Endothelial cell of umbilical vein (primary cell): ENCODE measurements at regions not wholly inside any gene's neighbourhood (a gene's known extent, or its start where the extent isn't known, plus 50 kb on each side); places are given as distances from the start of the nearest gene placed in this dataset.
"Not testable (repeated sequence)": the region's sequence is repeated elsewhere in the genome, so short reads cannot be mapped to it uniquely, and the experiment has no call there.

Source experiments
- BruUV-seq: library from RNA; stranded (reverse); fragments of 400-500 nt; replicated peaks from 2 replicates; lab custom pipeline; 2021; lab: Mats Ljungman, UMichigan
- CTCF ChIA-PET: fragments of 300-600, 350-600 bp; sonication (Branson Sonifier 250); formaldehyde crosslinking; loops from one replicate; lab custom pipeline; 2021; ENCODE audit warnings: antibody characterized with exemption, inconsistent platforms; lab: Charles Lee
- POLR2A ChIA-PET: fragments of 300-600, 350-600 bp; sonication (Branson Sonifier 250); formaldehyde crosslinking; loops from one replicate; lab custom pipeline; 2021; ENCODE audit warnings: antibody characterized with exemption, inconsistent platforms; lab: Charles Lee
- DNase-seq: peaks from one replicate; pipeline ENCODE4 v3.0.0-alpha.2; 2011; ENCODE audit warnings: low read depth, low spot score
- FAIRE-seq: peaks from 2 replicates; lab custom pipeline; 2011; peaks lifted over from hg19 to GRCh38; lab: Jason Lieb, UNC
- H2AFZ ChIP-seq: 2 replicates; pipeline ENCODE4 v1.6.0; 2012; ENCODE audit warnings: low read depth, low read length, control low read depth, inconsistent platforms
- H3K27ac ChIP-seq: 2 replicates; pipeline ENCODE4 v1.5.1; 2011; ENCODE audit warnings: low read depth, mild to moderate bottlenecking, control low read depth, low read length, moderate library complexity; ENCODE audit not compliant: insufficient read depth
- H3K27me3 ChIP-seq, 2 experiments: 2 replicates each; pipeline versions ENCODE4 v1.6.0 to v1.6.1; 2011; ENCODE audit warnings: low read length in 2 of 2, mixed read lengths in 1 of 2; ENCODE audit not compliant: control insufficient read depth in 2 of 2, insufficient read depth in 2 of 2
- H3K36me3 ChIP-seq, 2 experiments: 2 replicates in 1 of 2; 3 replicates in 1 of 2; pipeline ENCODE4 v1.5.1; 2011; ENCODE audit warnings: low read length in 2 of 2, mild to moderate bottlenecking in 1 of 2, moderate library complexity in 1 of 2; ENCODE audit not compliant: control insufficient read depth in 2 of 2, insufficient read depth in 2 of 2; ENCODE audit errors: extremely low read depth in 1 of 2
- H3K4me1 ChIP-seq: 3 replicates; pipeline ENCODE4 v1.5.1; 2011; ENCODE audit warnings: mild to moderate bottlenecking, low read length; ENCODE audit not compliant: control insufficient read depth, insufficient read depth; ENCODE audit errors: extremely low read depth
- H3K4me2 ChIP-seq: 2 replicates; pipeline ENCODE4 v1.6.1; 2011; ENCODE audit warnings: low read length, control low read depth, mixed read lengths; ENCODE audit not compliant: insufficient read depth
- H3K4me3 ChIP-seq, 3 experiments: fragments of 200-600 bp in 1 of 3; sonication (generic), shearing (Covaris generic) in 1 of 3; replicated peaks in 1 of 3; 2 replicates each; pipeline ENCODE4 v1.5.1; 2011 to 2016; ENCODE audit warnings: control low read depth in 3 of 3, low read length in 3 of 3, mild to moderate bottlenecking in 2 of 3, inconsistent platforms in 1 of 3, low read depth in 1 of 3, moderate library complexity in 1 of 3; ENCODE audit not compliant: insufficient read depth in 1 of 3
- H3K79me2 ChIP-seq: 2 replicates; pipeline ENCODE4 v1.6.0; 2012; ENCODE audit warnings: low read length, inconsistent platforms; ENCODE audit not compliant: control insufficient read depth, insufficient read depth
- H3K9ac ChIP-seq: replicated peaks from 2 replicates; pipeline ENCODE3; 2011; ENCODE audit warnings: low read length, control low read depth; ENCODE audit not compliant: insufficient read depth; ENCODE audit errors: extremely low read depth
- H3K9me1 ChIP-seq: replicated peaks from 3 replicates; pipeline ENCODE4 v1.6.0; 2011; ENCODE audit warnings: mild to moderate bottlenecking, low read length; ENCODE audit not compliant: control insufficient read depth, insufficient read depth; ENCODE audit errors: extremely low read depth
- H3K9me3 ChIP-seq: replicated peaks from 2 replicates; pipeline ENCODE4 v1.5.1; 2012; ENCODE audit warnings: low read length, inconsistent platforms; ENCODE audit not compliant: control insufficient read depth, insufficient read depth
- H4K20me1 ChIP-seq: replicated peaks from 2 replicates; pipeline ENCODE3; 2011; ENCODE audit warnings: mild to moderate bottlenecking, low read length; ENCODE audit not compliant: control insufficient read depth, insufficient read depth; ENCODE audit errors: extremely low read depth
- EZH2 ChIP-seq: IDR thresholded peaks from 2 replicates; pipeline ENCODE4 v1.6.1; 2012; ENCODE audit warnings: borderline replicate concordance, low read depth, mild to moderate bottlenecking, moderate library complexity, low read length, inconsistent platforms; ENCODE audit not compliant: severe bottlenecking
- FOS ChIP-seq: IDR thresholded peaks from 2 replicates; pipeline ENCODE4 v1.6.1; 2011; ENCODE audit warnings: mild to moderate bottlenecking, low read length, moderate library complexity, borderline replicate concordance; ENCODE audit not compliant: insufficient read depth
- GATA2 ChIP-seq: IDR thresholded peaks from 2 replicates; pipeline ENCODE4 v1.7.0; 2011; ENCODE audit warnings: low read depth, mild to moderate bottlenecking, moderate library complexity, mixed read lengths, low read length; ENCODE audit not compliant: insufficient read length, insufficient read depth
- JUN ChIP-seq: IDR thresholded peaks from 2 replicates; pipeline ENCODE4 v1.6.1; 2011; ENCODE audit warnings: borderline replicate concordance, low read depth; ENCODE audit not compliant: insufficient read length, insufficient read depth
- MYC ChIP-seq: IDR thresholded peaks from one replicate; pipeline ENCODE4 v1.6.1; 2011; ENCODE audit warnings: mild to moderate bottlenecking, low read depth, low read length
- POLR2A ChIP-seq: IDR thresholded peaks from 2 replicates; pipeline ENCODE4 v1.6.1; 2012; ENCODE audit warnings: low read depth, mild to moderate bottlenecking, control low read depth, low read length
- POLR2AphosphoS5 ChIP-seq: IDR thresholded peaks from 2 replicates; pipeline ENCODE4 v1.6.1; 2012; ENCODE audit warnings: low read depth, mild to moderate bottlenecking, control low read depth, low read length, moderate library complexity; ENCODE audit not compliant: insufficient read depth
- dilution Hi-C: fragments of 300-500 bp; cut with MboI; formaldehyde crosslinking; loops from one replicate; pipeline ENCODE4 v1.15.0; 2019; ENCODE audit warnings: low sequenced_read_pairs; ENCODE audit not compliant: extremely low pct_ligation_motif_present
- intact Hi-C: fragments of 100-400 bp; cut with micrococcal nuclease; formaldehyde crosslinking; loops from one replicate; pipeline ENCODE4 v1.10.0; 2022
- TF ChIP-seq, protein P1 (sequence below), 2 donors: IDR thresholded peaks; 1 replicate in 1 of 2; 2 replicates in 1 of 2; pipeline ENCODE4 v1.5.1; 2011; ENCODE audit warnings: low read length in 2 of 2, mild to moderate bottlenecking in 2 of 2, moderate library complexity in 2 of 2, control low read depth in 1 of 2, inconsistent platforms in 1 of 2, low read depth in 1 of 2; ENCODE audit not compliant: insufficient read depth in 1 of 2; ENCODE audit errors: extremely low read depth in 1 of 2
- TF ChIP-seq, protein P2 (sequence below): IDR thresholded peaks from 2 replicates; pipeline ENCODE4 v1.6.1; 2011; ENCODE audit not compliant: insufficient read depth, insufficient read length

DNA sequence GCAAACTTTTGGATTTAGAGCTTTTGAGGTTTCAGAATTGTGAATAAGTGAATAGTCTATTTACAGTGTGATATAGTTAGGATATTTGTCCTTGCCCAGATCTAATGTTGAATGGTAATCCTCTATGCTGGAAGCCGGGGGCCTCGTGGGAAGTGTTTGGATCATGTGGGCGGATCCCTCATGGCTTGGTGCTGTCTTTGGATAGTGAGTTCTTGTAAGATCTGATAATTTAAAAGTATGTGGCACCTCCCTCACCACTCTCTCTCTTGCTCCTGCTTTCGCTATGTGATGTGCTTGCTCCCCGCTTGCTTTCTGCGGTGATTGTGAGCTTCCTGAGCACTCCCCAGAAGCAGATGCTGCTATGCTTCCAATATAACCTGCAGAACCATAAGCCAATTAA is 128.0 kb upstream of the KCNJ3 start:
- Histone ChIP-seq H3K27me3 (no peaks in the 10 kb centered on the region), H3K4me1 (no peaks in the 10 kb centered on the region), H3K4me3 (no peak overlapping the region), H3K79me2 (no peaks in the 10 kb centered on the region), H3K27ac (no peak overlapping the region), H4K20me1 (no peaks in the 10 kb centered on the region), H3K9me3 (no peaks in the 10 kb centered on the region), H2AFZ (no peak overlapping the region), H3K9me1 (no peaks in the 10 kb centered on the region), H3K36me3 (no peaks in the 10 kb centered on the region), H3K4me2 (no peak overlapping the region), H3K9ac (no peak overlapping the region)
- dilution Hi-C loops = no loop called here
- DNase-seq (no peak), FAIRE-seq (no peak)
- intact Hi-C loops = no loop called here
- ChIA-PET POLR2A (no interaction called here), CTCF (no interaction called here)
- no TSS peak for BruUV-seq
- no peak for TF ChIP-seq GATA2
- no peak for TF ChIP-seq POLR2A
- no peak for TF ChIP-seq EZH2
- no peak for TF ChIP-seq MYC
- TF ChIP-seq, protein P1, sequence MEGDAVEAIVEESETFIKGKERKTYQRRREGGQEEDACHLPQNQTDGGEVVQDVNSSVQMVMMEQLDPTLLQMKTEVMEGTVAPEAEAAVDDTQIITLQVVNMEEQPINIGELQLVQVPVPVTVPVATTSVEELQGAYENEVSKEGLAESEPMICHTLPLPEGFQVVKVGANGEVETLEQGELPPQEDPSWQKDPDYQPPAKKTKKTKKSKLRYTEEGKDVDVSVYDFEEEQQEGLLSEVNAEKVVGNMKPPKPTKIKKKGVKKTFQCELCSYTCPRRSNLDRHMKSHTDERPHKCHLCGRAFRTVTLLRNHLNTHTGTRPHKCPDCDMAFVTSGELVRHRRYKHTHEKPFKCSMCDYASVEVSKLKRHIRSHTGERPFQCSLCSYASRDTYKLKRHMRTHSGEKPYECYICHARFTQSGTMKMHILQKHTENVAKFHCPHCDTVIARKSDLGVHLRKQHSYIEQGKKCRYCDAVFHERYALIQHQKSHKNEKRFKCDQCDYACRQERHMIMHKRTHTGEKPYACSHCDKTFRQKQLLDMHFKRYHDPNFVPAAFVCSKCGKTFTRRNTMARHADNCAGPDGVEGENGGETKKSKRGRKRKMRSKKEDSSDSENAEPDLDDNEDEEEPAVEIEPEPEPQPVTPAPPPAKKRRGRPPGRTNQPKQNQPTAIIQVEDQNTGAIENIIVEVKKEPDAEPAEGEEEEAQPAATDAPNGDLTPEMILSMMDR (IDR thresholded peaks at IDR 0.05; ENCODE audit: extremely low read depth in 1 of 2, insufficient read depth in 1 of 2, low read depth in 1 of 2, low read length in 2 of 2) = no peak
- no peak for TF ChIP-seq FOS
- TF ChIP-seq JUN = no peak
- no peak for TF ChIP-seq POLR2AphosphoS5
- TF ChIP-seq, protein P2, sequence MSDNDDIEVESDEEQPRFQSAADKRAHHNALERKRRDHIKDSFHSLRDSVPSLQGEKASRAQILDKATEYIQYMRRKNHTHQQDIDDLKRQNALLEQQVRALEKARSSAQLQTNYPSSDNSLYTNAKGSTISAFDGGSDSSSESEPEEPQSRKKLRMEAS = no peak

DNA sequence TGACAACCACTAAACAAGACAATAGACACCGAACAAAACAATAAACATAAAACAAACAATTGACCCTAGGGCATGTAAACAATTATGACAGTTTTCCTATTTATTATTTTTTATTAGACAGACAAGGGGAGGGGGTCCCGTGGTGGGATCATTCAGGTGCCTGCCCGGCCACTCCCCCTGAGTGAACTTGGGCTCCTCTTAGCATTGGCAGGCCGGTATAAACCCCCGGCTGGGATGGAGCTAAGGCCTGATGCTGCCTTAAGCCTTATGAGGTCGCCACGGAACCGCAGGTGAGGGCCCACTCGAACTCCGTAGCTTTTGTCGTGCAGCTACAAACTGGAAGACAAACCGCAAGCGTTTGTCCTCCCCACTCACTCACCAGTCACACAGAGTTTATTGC is 121.8 kb upstream of the KCNJ3 start:
- H3K9me1 ChIP-seq, H4K20me1 ChIP-seq, H3K79me2 ChIP-seq, intact Hi-C loops, H2AFZ ChIP-seq, H3K9me3 ChIP-seq, DNase-seq, H3K4me3 ChIP-seq, CTCF ChIA-PET, dilution Hi-C loops, POLR2A ChIA-PET, FAIRE-seq, H3K27ac ChIP-seq, H3K9ac ChIP-seq, H3K4me2 ChIP-seq, BruUV-seq, H3K36me3 ChIP-seq, H3K27me3 ChIP-seq, H3K4me1 ChIP-seq: not testable (repeated sequence)
